SK-N-SH (cell line): ENCODE measurements at regions not wholly inside any gene's neighbourhood (a gene's known extent, or its start where the extent isn't known, plus 50 kb on each side); places are given as distances from the start of the nearest gene placed in this dataset.

Experiments used
- CTCF ChIA-PET: fragments of 300-600, 350-600 bp; formaldehyde crosslinking; extraction: SDS; loops from one replicate; lab custom pipeline; 2021; lab: Yijun Ruan, JAX
- POLR2A ChIA-PET: fragments of 350-600 bp; sonication (Branson Sonifier 250); formaldehyde crosslinking; extraction: SDS; loops from one replicate; lab custom pipeline; 2020; ENCODE audit warnings: antibody characterized with exemption, inconsistent platforms; lab: Yijun Ruan, JAX
- DNase-seq: peaks from one replicate; pipeline ENCODE4 v3.0.0; 2012
- H2AFZ ChIP-seq: fragments of 200-600 bp; sonication (generic); 2 replicates; pipeline ENCODE4 v1.8.1; 2016; ENCODE audit warnings: antibody characterized with exemption, mild to moderate bottlenecking, low read depth
- H3F3A ChIP-seq: fragments of 200-600 bp; sonication (generic); replicated peaks from 2 replicates; pipeline ENCODE3; 2016; ENCODE audit warnings: antibody characterized with exemption, mild to moderate bottlenecking; ENCODE audit not compliant: insufficient read depth
- H3K27ac ChIP-seq, 2 experiments: fragments of 200-500 bp in 1 of 2; fragments of 200-600 bp in 1 of 2; sonication (Bioruptor generic) in 1 of 2; sonication (generic), shearing (Covaris generic) in 1 of 2; 2 replicates each; pipeline versions ENCODE4 v1.5.1 to v1.6.1; 2014 to 2016; ENCODE audit warnings: low read depth in 2 of 2, inconsistent platforms in 1 of 2, low read length in 1 of 2, mild to moderate bottlenecking in 1 of 2, mixed read lengths in 1 of 2
- H3K27me3 ChIP-seq: fragments of 200-600 bp; sonication (generic), shearing (Covaris generic); 2 replicates; pipeline ENCODE4 v1.6.1; 2016; ENCODE audit warnings: mixed run types; ENCODE audit not compliant: insufficient read depth
- H3K36me3 ChIP-seq, 2 experiments: fragments of 200-500 bp in 1 of 2; fragments of 200-600 bp in 1 of 2; sonication (Bioruptor generic) in 1 of 2; sonication (generic) in 1 of 2; replicated peaks in 1 of 2; 2 replicates each; pipeline versions ENCODE3 to v1.5.1; 2014 to 2016; ENCODE audit warnings: low read length in 1 of 2, mild to moderate bottlenecking in 1 of 2; ENCODE audit not compliant: insufficient read depth in 2 of 2, control insufficient read depth in 1 of 2
- H3K4me1 ChIP-seq, 2 experiments: fragments of 200-500 bp in 1 of 2; fragments of 200-600 bp in 1 of 2; sonication (Bioruptor generic) in 1 of 2; sonication (generic), shearing (Covaris generic) in 1 of 2; 2 replicates each; pipeline versions ENCODE4 v1.5.1 to v1.6.1; 2014 to 2016; ENCODE audit warnings: low read depth in 1 of 2, low read length in 1 of 2, mixed run types in 1 of 2; ENCODE audit not compliant: insufficient read depth in 2 of 2, control insufficient read depth in 1 of 2
- H3K4me2 ChIP-seq: fragments of 200-600 bp; sonication (generic), shearing (Covaris generic); 2 replicates; pipeline ENCODE4 v1.6.1; 2017; ENCODE audit warnings: mixed run types
- H3K4me3 ChIP-seq, 2 experiments: fragments of 200-500 bp in 1 of 2; fragments of 200-600 bp in 1 of 2; sonication (Bioruptor generic) in 1 of 2; sonication (generic), shearing (Covaris generic) in 1 of 2; 2 replicates each; pipeline versions ENCODE4 v1.5.1 to v1.8.1; 2014 to 2016; ENCODE audit warnings: low read depth in 2 of 2, inconsistent platforms in 1 of 2, low read length in 1 of 2, mild to moderate bottlenecking in 1 of 2, mixed read lengths in 1 of 2, moderate library complexity in 1 of 2
- H3K79me2 ChIP-seq: fragments of 200-600 bp; sonication (generic); 2 replicates; pipeline ENCODE4 v1.8.1; 2017; ENCODE audit warnings: mild to moderate bottlenecking; ENCODE audit not compliant: insufficient read depth
- H3K9ac ChIP-seq: fragments of 200-600 bp; sonication (generic); 2 replicates; pipeline ENCODE4 v1.6.1; 2017; ENCODE audit warnings: mixed run types
- H3K9me2 ChIP-seq: fragments of 200-600 bp; sonication (generic); 2 replicates; pipeline ENCODE4 v1.6.1; 2017; ENCODE audit warnings: mixed run types
- H3K9me3 ChIP-seq: fragments of 200-600 bp; sonication (generic); 2 replicates; pipeline ENCODE4 v1.6.1; 2017; ENCODE audit warnings: mixed run types, mild to moderate bottlenecking, moderate library complexity
- H4K20me1 ChIP-seq: fragments of 200-600 bp; sonication (generic); 2 replicates; pipeline ENCODE4 v1.6.1; 2017; ENCODE audit warnings: mild to moderate bottlenecking, mixed run types; ENCODE audit not compliant: insufficient read depth
- EP300 ChIP-seq, 2 experiments: IDR thresholded peaks; 2 replicates each; pipeline versions ENCODE4 v1.4.0 to v1.6.1; 2012; ENCODE audit warnings: borderline replicate concordance in 1 of 2, low read depth in 1 of 2, low read length in 1 of 2
- FOXJ3 ChIP-seq: sonication (generic); formaldehyde crosslinking; IDR thresholded peaks from 2 replicates; pipeline ENCODE4 v1.5.1; 2020; ENCODE audit warnings: mild to moderate bottlenecking, missing genetic modification reagents
- FOXM1 ChIP-seq: IDR thresholded peaks from 2 replicates; pipeline ENCODE4 v1.4.0; 2012; ENCODE audit warnings: low read depth, mild to moderate bottlenecking
- GATA2 ChIP-seq: sonication (generic); formaldehyde crosslinking; IDR thresholded peaks from 2 replicates; pipeline ENCODE4 v1.5.0; 2020; ENCODE audit warnings: mild to moderate bottlenecking, missing genetic modification reagents
- JUND ChIP-seq: IDR thresholded peaks from 2 replicates; pipeline ENCODE4 v1.4.0; 2012
- MEF2A ChIP-seq: IDR thresholded peaks from 2 replicates; pipeline ENCODE4 v1.4.0; 2012; ENCODE audit warnings: low read depth, borderline replicate concordance
- NRF1 ChIP-seq: IDR thresholded peaks from 2 replicates; pipeline ENCODE4 v1.6.1; 2012; ENCODE audit warnings: low read depth, mild to moderate bottlenecking, low read length
- POLR2AphosphoS5 ChIP-seq: IDR thresholded peaks from 2 replicates; pipeline ENCODE4 v1.6.1; 2012; ENCODE audit warnings: low read depth, low read length
- RCOR1 ChIP-seq: fragments of 150-350 bp; IDR thresholded peaks from 2 replicates; pipeline ENCODE4 v1.6.1; 2017; ENCODE audit warnings: antibody characterized with exemption, low read length
- SIN3A ChIP-seq: IDR thresholded peaks from 2 replicates; pipeline ENCODE4 v1.6.1; 2012; ENCODE audit warnings: low read depth, mild to moderate bottlenecking, low read length, moderate library complexity, borderline replicate concordance
- TAF1 ChIP-seq: IDR thresholded peaks from 2 replicates; pipeline ENCODE4 v1.6.1; 2012; ENCODE audit warnings: low read depth, mild to moderate bottlenecking, low read length, moderate library complexity, borderline replicate concordance
- TCF12 ChIP-seq: IDR thresholded peaks from 2 replicates; pipeline ENCODE4 v1.4.0; 2012
- ZBTB33 ChIP-seq: IDR thresholded peaks from 2 replicates; pipeline ENCODE4 v1.4.0; 2012; ENCODE audit warnings: low read depth, borderline replicate concordance
- WGBS: methylation state at CpG from one replicate; pipeline ENCODE4 v1.1.6; 2017; ENCODE audit warnings: low lambda C conversion rate; 5-methylcytosine and 5-hydroxymethylcytosine counted together
- TF ChIP-seq, protein P1 (sequence below): IDR thresholded peaks from 2 replicates; pipeline ENCODE4 v1.4.0; 2012; ENCODE audit warnings: low read depth, borderline replicate concordance

DNA sequence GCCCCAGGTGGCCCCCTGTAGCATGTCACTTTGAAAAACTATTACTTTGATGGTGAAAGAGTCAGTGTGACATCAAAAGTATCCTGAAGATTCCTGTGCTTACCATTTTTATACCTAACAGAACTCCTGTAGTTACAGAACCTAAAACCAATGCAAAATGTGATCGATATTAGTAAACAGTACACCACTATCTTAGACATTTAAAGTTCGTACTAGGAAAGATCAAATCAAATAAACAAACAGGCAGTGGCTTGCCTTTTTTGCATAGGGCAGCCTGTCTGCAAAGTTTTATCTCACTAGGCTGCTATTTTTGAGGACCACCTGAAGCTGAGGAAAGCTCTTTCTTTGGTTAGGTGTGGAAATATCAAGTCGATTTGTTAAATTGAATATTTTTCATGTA, 944.0 kb upstream of the CITED2 start (continued):
- TF ChIP-seq ZBTB33 (no peak), SIN3A (no peak), FOXM1 (no peak), RCOR1 (no peak), POLR2AphosphoS5 (no peak)

DNA sequence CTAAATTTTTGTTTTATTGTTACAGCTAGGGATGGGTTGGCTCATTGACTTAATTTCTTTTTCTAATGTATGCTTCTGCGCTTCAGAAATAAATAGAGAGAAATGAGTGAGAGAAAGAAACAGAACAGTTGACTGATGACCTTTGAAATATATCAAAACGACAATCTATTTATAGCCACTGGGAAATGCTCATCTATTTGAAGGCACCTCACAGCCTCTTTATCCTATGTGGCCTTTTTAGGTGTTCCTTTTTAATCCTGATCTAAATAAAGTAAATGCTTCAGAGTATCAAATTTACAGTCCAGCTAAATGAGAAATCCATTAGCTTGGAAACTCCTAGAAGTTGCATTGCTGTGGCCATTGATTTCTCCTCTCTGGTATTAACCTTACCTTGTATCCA, 943.5 kb upstream of the CITED2 start:
- H3K9ac ChIP-seq: no peak overlapping the region
- H3F3A ChIP-seq: peaks cover 4% of the 10 kb centered on the region
- no peaks in the 10 kb centered on the region for H3K36me3 ChIP-seq
- ChIA-PET POLR2A (no interaction called here), CTCF (no interaction called here)
- H3K27ac ChIP-seq: no peak overlapping the region
- WGBS: 83% methylated on average over 2 of the region's 2 CpGs
- H3K27me3 ChIP-seq: no peaks in the 10 kb centered on the region
- H4K20me1 ChIP-seq: no peaks in the 10 kb centered on the region
- H2AFZ ChIP-seq: no peak overlapping the region
- no peaks in the 10 kb centered on the region for H3K79me2 ChIP-seq
- no peak for DNase-seq
- H3K9me2 ChIP-seq: no peaks in the 10 kb centered on the region
- no peak overlapping the region for H3K4me2 ChIP-seq
- no peaks in the 10 kb centered on the region for H3K4me1 ChIP-seq
- no peak overlapping the region for H3K4me3 ChIP-seq
- H3K9me3 ChIP-seq: no peaks in the 10 kb centered on the region
- no peak for TF ChIP-seq SIN3A
- TF ChIP-seq TAF1: no peak
- no peak for TF ChIP-seq JUND
- TF ChIP-seq, all 33 proteins: peak for 0

DNA sequence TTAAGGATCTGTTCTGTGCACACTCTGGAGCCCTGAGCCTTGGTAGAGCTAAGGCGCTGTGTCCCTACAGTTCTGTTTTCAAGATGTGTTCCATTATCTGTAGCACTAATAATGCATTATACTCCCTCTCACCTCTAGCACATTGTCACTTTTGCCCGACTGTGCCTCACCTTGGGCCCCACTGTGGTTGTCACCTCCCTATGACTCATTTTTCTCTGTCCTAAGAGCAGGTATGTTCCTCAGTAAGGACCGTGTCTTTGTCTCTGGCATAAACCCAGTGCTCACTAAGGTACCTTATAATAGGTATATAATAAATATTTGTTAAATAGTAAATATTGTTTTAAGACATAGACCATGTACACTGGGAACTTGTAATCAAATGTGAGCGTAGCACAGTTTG, 942.5 kb upstream of the CITED2 start:
- DNase-seq: no peak

More for the DNA sequence above, 942.5 kb upstream of the CITED2 start:
- no peaks in the 10 kb centered on the region for H3K27me3 ChIP-seq
- no peak overlapping the region for H3K4me2 ChIP-seq
- CTCF ChIA-PET: no interaction called here
- no peaks in the 10 kb centered on the region for H3K36me3 ChIP-seq
- H3K4me1 ChIP-seq: no peaks in the 10 kb centered on the region
- no peaks in the 10 kb centered on the region for H4K20me1 ChIP-seq
- H3F3A ChIP-seq: peaks cover 4% of the 10 kb centered on the region
- no peak overlapping the region for H2AFZ ChIP-seq
- H3K9me3 ChIP-seq: no peaks in the 10 kb centered on the region
- no peak overlapping the region for H3K27ac ChIP-seq
- POLR2A ChIA-PET: no interaction called here
- no peak for TF ChIP-seq GATA2 (CRISPR knock-in tag)
- no peak for TF ChIP-seq EP300 (IDR thresholded peaks at IDR 0.05; ENCODE audit: borderline replicate concordance in 1 of 2, low read depth in 1 of 2, low read length in 1 of 2)
- no peak for TF ChIP-seq MEF2A
- TF ChIP-seq TAF1: no peak
- no peak for TF ChIP-seq FOXJ3 (CRISPR knock-in tag)
- TF ChIP-seq, protein P1, sequence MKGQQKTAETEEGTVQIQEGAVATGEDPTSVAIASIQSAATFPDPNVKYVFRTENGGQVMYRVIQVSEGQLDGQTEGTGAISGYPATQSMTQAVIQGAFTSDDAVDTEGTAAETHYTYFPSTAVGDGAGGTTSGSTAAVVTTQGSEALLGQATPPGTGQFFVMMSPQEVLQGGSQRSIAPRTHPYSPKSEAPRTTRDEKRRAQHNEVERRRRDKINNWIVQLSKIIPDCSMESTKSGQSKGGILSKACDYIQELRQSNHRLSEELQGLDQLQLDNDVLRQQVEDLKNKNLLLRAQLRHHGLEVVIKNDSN: no peak
- no peak for TF ChIP-seq TCF12
- TF ChIP-seq JUND: no peak
- TF ChIP-seq NRF1: no peak
- TF ChIP-seq, all 33 proteins: peak for 0
- no peak overlapping the region for H3K9ac ChIP-seq
- no peak overlapping the region for H3K4me3 ChIP-seq
- no peaks in the 10 kb centered on the region for H3K79me2 ChIP-seq
- WGBS: 81% methylated on average over 4 of the region's 4 CpGs
- no peaks in the 10 kb centered on the region for H3K9me2 ChIP-seq
